WTC11 (cell line): ENCODE measurements at regions not wholly inside any gene's neighbourhood (a gene's known extent, or its start where the extent isn't known, plus 50 kb on each side); places are given as distances from the start of the nearest gene placed in this dataset.

Experiments
- ATAC-seq: fragments of 200-7000 bp; cut with Tn5 transposase; 2 replicates; pipeline ENCODE4 v1.10.0; 2021; ENCODE audit warnings: mild to moderate bottlenecking, moderate library complexity
- CTCF ChIA-PET: fragments of 300-600 bp; sonication (Branson Sonifier 250); formaldehyde crosslinking; loops from one replicate; lab custom pipeline; 2021; ENCODE audit warnings: antibody characterized with exemption; lab: Charles Lee
- POLR2A ChIA-PET: fragments of 350-600 bp; sonication (Branson Sonifier 250); formaldehyde crosslinking; loops from one replicate; lab custom pipeline; 2021; ENCODE audit warnings: antibody characterized with exemption; lab: Charles Lee
- DNase-seq: peaks from one replicate; pipeline ENCODE4 v3.0.0; 2021; ENCODE audit warnings: low spot score
- H3K27ac Mint-ChIP-seq: 2 replicates; pipeline ENCODE4 v1.8.0; 2021; ENCODE audit warnings: mixed read lengths
- H3K27me3 Mint-ChIP-seq: 2 replicates; pipeline ENCODE4 v1.8.0; 2021; ENCODE audit warnings: low read depth, mild to moderate bottlenecking, moderate library complexity, mixed read lengths
- H3K36me3 Mint-ChIP-seq: 2 replicates; pipeline ENCODE4 v1.8.0; 2021; ENCODE audit warnings: mixed read lengths
- H3K4me1 Mint-ChIP-seq: 2 replicates; pipeline ENCODE4 v1.8.0; 2022; ENCODE audit warnings: mixed read lengths
- H3K4me3 Mint-ChIP-seq: 2 replicates; pipeline ENCODE4 v1.8.0; 2021; ENCODE audit warnings: mild to moderate bottlenecking, moderate library complexity, mixed read lengths
- H3K9me3 Mint-ChIP-seq: 2 replicates; pipeline ENCODE4 v1.8.0; 2021; ENCODE audit warnings: mixed read lengths
- FOXP1 ChIP-seq: sonication (generic); formaldehyde crosslinking; IDR thresholded peaks from 2 replicates; pipeline ENCODE4 v1.8.0; 2022; ENCODE audit warnings: missing genetic modification reagents, mild to moderate bottlenecking, moderate library complexity, borderline replicate concordance
- GABPB1 ChIP-seq: sonication (generic); formaldehyde crosslinking; IDR thresholded peaks from 2 replicates; pipeline ENCODE4 v1.8.1; 2023; ENCODE audit warnings: mild to moderate bottlenecking, missing genetic modification reagents
- IRF2 ChIP-seq: sonication (generic); formaldehyde crosslinking; IDR thresholded peaks from 2 replicates; pipeline ENCODE4 v1.8.0; 2022; ENCODE audit warnings: low read depth, missing genetic modification reagents, borderline replicate concordance
- JUN ChIP-seq: sonication (generic); formaldehyde crosslinking; IDR thresholded peaks from 2 replicates; pipeline ENCODE4 v1.8.0; 2023; ENCODE audit warnings: mild to moderate bottlenecking, missing genetic modification reagents
- NFYB ChIP-seq: sonication (generic); formaldehyde crosslinking; conservative IDR thresholded peaks from 2 replicates; pipeline ENCODE4 v1.8.0; 2022; ENCODE audit warnings: low read depth, missing genetic modification reagents
- PRRX2 ChIP-seq: fragments of 250-450 bp; sonication (Bioruptor Pico); IDR thresholded peaks from 2 replicates; pipeline ENCODE4 v1.8.0; 2021; ENCODE audit warnings: mild to moderate bottlenecking
- SMAD3 ChIP-seq: sonication (generic); formaldehyde crosslinking; IDR thresholded peaks from 2 replicates; pipeline ENCODE4 v1.8.0; 2022; ENCODE audit warnings: missing genetic modification reagents, mild to moderate bottlenecking, borderline replicate concordance
- SMAD4 ChIP-seq: sonication (generic); formaldehyde crosslinking; IDR thresholded peaks from 2 replicates; pipeline ENCODE4 v1.8.0; 2022; ENCODE audit warnings: mild to moderate bottlenecking, missing genetic modification reagents
- SOX15 ChIP-seq: fragments of 250-450 bp; sonication (Bioruptor Pico); IDR thresholded peaks from 2 replicates; pipeline ENCODE4 v1.9.0; 2021; ENCODE audit warnings: mild to moderate bottlenecking
- TEAD1 ChIP-seq: sonication (generic); formaldehyde crosslinking; IDR thresholded peaks from 2 replicates; pipeline ENCODE4 v1.8.0; 2022; ENCODE audit warnings: mild to moderate bottlenecking, missing genetic modification reagents
- ZNF138 ChIP-seq: sonication (generic); formaldehyde crosslinking; conservative IDR thresholded peaks from 2 replicates; pipeline ENCODE4 v1.8.1; 2022; ENCODE audit warnings: mild to moderate bottlenecking, moderate library complexity, missing genetic modification reagents
- ZNF671 ChIP-seq: fragments of 250-450 bp; sonication (Bioruptor Pico); IDR thresholded peaks from 2 replicates; pipeline ENCODE4 v1.8.0; 2021; ENCODE audit warnings: mild to moderate bottlenecking
- TF ChIP-seq, protein P1 (sequence below): sonication (generic); formaldehyde crosslinking; IDR thresholded peaks from 2 replicates; pipeline ENCODE4 v1.8.0; 2023; ENCODE audit warnings: mild to moderate bottlenecking, missing genetic modification reagents
- TF ChIP-seq, protein P2 (sequence below): sonication (generic); formaldehyde crosslinking; IDR thresholded peaks from 2 replicates; pipeline ENCODE4 v1.8.1; 2023; ENCODE audit warnings: mild to moderate bottlenecking, missing genetic modification reagents, borderline replicate concordance
- TF ChIP-seq, protein P3 (sequence below): sonication (generic); formaldehyde crosslinking; IDR thresholded peaks from 2 replicates; pipeline ENCODE4 v1.8.0; 2022; ENCODE audit warnings: mild to moderate bottlenecking, missing genetic modification reagents
- TF ChIP-seq, protein P4 (sequence below): sonication (generic); formaldehyde crosslinking; conservative IDR thresholded peaks from 2 replicates; pipeline ENCODE4 v1.8.1; 2023; ENCODE audit warnings: mild to moderate bottlenecking, low read depth, missing genetic modification reagents, moderate library complexity
- TF ChIP-seq, protein P5 (sequence below): fragments of 200-600 bp; IDR thresholded peaks from 2 replicates; pipeline ENCODE4 v1.8.0; 2022; ENCODE audit warnings: antibody characterized with exemption

DNA sequence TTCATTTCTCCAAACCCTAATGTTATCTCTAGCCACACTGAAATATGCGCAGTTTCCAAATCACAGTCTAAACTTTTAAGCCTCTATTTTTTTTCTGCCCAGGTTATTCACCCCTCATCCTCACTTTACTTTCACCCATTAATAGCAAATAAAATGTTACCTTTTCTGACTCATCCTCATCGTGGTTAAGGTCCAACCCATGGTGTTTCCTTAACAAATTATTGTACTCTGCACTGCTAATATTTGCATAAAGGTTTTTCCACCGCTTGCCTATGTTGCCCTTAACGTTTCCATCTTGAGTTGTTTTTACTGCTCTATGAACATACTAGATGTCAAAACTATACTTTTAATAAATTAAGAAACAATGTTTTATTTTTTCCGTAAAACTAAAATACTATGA lies 780.9 kb upstream of the KLHL1 start (continued):
- TF ChIP-seq NFYB (CRISPR knock-in tag) (no peak), SMAD3 (CRISPR knock-in tag) (no peak), GABPB1 (CRISPR knock-in tag) (no peak), FOXP1 (no peak), TEAD1 (CRISPR knock-in tag) (no peak)
- TF ChIP-seq, protein P1, sequence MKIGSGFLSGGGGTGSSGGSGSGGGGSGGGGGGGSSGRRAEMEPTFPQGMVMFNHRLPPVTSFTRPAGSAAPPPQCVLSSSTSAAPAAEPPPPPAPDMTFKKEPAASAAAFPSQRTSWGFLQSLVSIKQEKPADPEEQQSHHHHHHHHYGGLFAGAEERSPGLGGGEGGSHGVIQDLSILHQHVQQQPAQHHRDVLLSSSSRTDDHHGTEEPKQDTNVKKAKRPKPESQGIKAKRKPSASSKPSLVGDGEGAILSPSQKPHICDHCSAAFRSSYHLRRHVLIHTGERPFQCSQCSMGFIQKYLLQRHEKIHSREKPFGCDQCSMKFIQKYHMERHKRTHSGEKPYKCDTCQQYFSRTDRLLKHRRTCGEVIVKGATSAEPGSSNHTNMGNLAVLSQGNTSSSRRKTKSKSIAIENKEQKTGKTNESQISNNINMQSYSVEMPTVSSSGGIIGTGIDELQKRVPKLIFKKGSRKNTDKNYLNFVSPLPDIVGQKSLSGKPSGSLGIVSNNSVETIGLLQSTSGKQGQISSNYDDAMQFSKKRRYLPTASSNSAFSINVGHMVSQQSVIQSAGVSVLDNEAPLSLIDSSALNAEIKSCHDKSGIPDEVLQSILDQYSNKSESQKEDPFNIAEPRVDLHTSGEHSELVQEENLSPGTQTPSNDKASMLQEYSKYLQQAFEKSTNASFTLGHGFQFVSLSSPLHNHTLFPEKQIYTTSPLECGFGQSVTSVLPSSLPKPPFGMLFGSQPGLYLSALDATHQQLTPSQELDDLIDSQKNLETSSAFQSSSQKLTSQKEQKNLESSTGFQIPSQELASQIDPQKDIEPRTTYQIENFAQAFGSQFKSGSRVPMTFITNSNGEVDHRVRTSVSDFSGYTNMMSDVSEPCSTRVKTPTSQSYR (CRISPR knock-in tag) = no peak
- TF ChIP-seq, protein P2, sequence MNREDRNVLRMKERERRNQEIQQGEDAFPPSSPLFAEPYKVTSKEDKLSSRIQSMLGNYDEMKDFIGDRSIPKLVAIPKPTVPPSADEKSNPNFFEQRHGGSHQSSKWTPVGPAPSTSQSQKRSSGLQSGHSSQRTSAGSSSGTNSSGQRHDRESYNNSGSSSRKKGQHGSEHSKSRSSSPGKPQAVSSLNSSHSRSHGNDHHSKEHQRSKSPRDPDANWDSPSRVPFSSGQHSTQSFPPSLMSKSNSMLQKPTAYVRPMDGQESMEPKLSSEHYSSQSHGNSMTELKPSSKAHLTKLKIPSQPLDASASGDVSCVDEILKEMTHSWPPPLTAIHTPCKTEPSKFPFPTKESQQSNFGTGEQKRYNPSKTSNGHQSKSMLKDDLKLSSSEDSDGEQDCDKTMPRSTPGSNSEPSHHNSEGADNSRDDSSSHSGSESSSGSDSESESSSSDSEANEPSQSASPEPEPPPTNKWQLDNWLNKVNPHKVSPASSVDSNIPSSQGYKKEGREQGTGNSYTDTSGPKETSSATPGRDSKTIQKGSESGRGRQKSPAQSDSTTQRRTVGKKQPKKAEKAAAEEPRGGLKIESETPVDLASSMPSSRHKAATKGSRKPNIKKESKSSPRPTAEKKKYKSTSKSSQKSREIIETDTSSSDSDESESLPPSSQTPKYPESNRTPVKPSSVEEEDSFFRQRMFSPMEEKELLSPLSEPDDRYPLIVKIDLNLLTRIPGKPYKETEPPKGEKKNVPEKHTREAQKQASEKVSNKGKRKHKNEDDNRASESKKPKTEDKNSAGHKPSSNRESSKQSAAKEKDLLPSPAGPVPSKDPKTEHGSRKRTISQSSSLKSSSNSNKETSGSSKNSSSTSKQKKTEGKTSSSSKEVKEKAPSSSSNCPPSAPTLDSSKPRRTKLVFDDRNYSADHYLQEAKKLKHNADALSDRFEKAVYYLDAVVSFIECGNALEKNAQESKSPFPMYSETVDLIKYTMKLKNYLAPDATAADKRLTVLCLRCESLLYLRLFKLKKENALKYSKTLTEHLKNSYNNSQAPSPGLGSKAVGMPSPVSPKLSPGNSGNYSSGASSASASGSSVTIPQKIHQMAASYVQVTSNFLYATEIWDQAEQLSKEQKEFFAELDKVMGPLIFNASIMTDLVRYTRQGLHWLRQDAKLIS (CRISPR knock-in tag) = no peak
- TF ChIP-seq, all 79 proteins: peak for 0

DNA sequence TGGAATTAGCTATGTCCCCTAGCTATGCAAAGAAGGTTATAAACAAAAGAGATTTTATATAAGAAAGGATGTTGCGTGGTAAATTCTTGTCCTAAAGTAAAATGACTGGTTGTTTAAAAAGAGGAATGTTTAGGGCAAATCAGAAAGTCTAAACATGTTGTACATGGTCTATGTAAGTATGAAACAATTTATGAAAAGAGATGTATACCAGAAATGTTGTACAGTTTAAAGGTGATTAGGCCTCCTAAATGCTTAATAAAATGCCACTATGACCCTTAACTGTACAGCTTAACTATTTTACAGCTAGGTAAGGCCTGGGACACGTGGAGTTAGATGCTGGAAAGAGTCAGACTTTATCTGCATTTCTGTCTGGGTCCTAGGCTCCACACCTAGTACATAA lies 775.9 kb upstream of the KLHL1 start:
- Mint-ChIP-seq H3K27me3 (no peaks in the 10 kb centered on the region), H3K4me1 (no peaks in the 10 kb centered on the region), H3K9me3 (peaks cover 46% of the 10 kb centered on the region), H3K36me3 (peaks cover 23% of the 10 kb centered on the region), H3K27ac (no peak overlapping the region), H3K4me3 (no peak overlapping the region)
- ChIA-PET CTCF (no interaction called here), POLR2A (no interaction called here)
- ATAC-seq (no peak), DNase-seq (no peak)
- TF ChIP-seq PRRX2 (CRISPR knock-in tag) (no peak), SMAD4 (CRISPR knock-in tag) (no peak), ZNF138 (CRISPR knock-in tag) (no peak), SOX15 (no peak)

DNA sequence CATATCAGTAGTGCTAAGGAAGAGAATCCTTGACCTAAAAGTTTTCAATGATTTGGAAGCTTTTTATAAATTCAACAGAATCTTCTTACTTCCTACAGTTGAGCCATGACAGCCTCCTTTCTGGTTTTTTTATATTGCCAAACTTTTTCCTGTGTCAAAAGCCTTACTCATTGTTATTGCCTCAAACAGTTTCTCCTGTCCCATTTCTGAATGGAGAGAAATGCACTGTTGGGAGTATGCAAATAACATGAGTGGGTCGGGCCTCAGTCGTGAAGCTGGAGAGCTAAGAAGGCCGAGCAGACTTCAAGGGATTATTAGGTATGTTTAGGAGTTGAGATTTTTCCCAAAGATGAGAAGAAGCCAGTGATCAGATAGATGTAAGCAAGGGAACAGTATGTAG lies 766.4 kb upstream of the KLHL1 start:
- H3K9me3 Mint-ChIP-seq = no peaks in the 10 kb centered on the region; the same call in 1 of the 2 replicates
- POLR2A ChIA-PET = no interaction called here
- CTCF ChIA-PET = no interaction called here
- ATAC-seq (no peak), DNase-seq (no peak)
- TF ChIP-seq ZNF671 (CRISPR knock-in tag) (no peak), FOXP1 (no peak), IRF2 (no peak)
- TF ChIP-seq, protein P3, sequence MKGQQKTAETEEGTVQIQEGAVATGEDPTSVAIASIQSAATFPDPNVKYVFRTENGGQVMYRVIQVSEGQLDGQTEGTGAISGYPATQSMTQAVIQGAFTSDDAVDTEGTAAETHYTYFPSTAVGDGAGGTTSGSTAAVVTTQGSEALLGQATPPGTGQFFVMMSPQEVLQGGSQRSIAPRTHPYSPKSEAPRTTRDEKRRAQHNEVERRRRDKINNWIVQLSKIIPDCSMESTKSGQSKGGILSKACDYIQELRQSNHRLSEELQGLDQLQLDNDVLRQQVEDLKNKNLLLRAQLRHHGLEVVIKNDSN (CRISPR knock-in tag) = no peak
- no peak overlapping the region for H3K27ac Mint-ChIP-seq
- H3K36me3 Mint-ChIP-seq = no peaks in the 10 kb centered on the region
- no peaks in the 10 kb centered on the region for H3K4me1 Mint-ChIP-seq
- no peaks in the 10 kb centered on the region for H3K27me3 Mint-ChIP-seq
- H3K4me3 Mint-ChIP-seq = no peak overlapping the region

DNA sequence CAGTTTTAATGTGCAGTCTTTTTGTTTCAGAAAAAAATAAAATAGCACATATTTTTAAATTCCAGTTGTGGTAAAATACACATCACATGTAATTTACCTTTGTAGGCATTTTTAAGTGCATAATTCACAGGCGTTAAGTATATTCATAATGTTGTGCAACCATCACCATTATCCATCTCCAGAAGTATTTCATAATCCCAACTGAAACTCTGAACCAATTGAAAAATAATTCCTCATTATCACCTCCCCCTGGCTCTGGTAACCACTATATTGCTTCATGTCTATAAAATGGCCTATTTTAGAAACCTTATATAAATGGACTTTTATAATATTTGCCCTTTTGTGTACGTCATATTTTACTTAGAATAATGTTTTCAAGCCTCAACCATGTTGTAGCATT lies 756.5 kb upstream of the KLHL1 start:
- no peaks in the 10 kb centered on the region for H3K4me1 Mint-ChIP-seq
- CTCF ChIA-PET = no interaction called here
- DNase-seq = no peak
- POLR2A ChIA-PET = no interaction called here
- no peak overlapping the region for H3K4me3 Mint-ChIP-seq
- H3K27me3 Mint-ChIP-seq = no peaks in the 10 kb centered on the region
- ATAC-seq = no peak
- H3K36me3 Mint-ChIP-seq = peaks cover 9% of the 10 kb centered on the region; the same call in 1 of the 2 replicates
- H3K27ac Mint-ChIP-seq = no peak overlapping the region
- H3K9me3 Mint-ChIP-seq = peaks cover 9% of the 10 kb centered on the region
- TF ChIP-seq, protein P4, sequence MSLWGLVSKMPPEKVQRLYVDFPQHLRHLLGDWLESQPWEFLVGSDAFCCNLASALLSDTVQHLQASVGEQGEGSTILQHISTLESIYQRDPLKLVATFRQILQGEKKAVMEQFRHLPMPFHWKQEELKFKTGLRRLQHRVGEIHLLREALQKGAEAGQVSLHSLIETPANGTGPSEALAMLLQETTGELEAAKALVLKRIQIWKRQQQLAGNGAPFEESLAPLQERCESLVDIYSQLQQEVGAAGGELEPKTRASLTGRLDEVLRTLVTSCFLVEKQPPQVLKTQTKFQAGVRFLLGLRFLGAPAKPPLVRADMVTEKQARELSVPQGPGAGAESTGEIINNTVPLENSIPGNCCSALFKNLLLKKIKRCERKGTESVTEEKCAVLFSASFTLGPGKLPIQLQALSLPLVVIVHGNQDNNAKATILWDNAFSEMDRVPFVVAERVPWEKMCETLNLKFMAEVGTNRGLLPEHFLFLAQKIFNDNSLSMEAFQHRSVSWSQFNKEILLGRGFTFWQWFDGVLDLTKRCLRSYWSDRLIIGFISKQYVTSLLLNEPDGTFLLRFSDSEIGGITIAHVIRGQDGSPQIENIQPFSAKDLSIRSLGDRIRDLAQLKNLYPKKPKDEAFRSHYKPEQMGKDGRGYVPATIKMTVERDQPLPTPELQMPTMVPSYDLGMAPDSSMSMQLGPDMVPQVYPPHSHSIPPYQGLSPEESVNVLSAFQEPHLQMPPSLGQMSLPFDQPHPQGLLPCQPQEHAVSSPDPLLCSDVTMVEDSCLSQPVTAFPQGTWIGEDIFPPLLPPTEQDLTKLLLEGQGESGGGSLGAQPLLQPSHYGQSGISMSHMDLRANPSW (CRISPR knock-in tag) = no peak
- TF ChIP-seq NFYB (CRISPR knock-in tag) = no peak
- no peak for TF ChIP-seq JUN (CRISPR knock-in tag)
- TF ChIP-seq, protein P5, sequence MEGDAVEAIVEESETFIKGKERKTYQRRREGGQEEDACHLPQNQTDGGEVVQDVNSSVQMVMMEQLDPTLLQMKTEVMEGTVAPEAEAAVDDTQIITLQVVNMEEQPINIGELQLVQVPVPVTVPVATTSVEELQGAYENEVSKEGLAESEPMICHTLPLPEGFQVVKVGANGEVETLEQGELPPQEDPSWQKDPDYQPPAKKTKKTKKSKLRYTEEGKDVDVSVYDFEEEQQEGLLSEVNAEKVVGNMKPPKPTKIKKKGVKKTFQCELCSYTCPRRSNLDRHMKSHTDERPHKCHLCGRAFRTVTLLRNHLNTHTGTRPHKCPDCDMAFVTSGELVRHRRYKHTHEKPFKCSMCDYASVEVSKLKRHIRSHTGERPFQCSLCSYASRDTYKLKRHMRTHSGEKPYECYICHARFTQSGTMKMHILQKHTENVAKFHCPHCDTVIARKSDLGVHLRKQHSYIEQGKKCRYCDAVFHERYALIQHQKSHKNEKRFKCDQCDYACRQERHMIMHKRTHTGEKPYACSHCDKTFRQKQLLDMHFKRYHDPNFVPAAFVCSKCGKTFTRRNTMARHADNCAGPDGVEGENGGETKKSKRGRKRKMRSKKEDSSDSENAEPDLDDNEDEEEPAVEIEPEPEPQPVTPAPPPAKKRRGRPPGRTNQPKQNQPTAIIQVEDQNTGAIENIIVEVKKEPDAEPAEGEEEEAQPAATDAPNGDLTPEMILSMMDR = no peak
